ENCODE measurements at regions not wholly inside any gene's neighbourhood (a gene's known extent, or its start where the extent isn't known, plus 50 kb on each side); places are given as distances from the start of the nearest gene placed in this dataset.

DNA sequence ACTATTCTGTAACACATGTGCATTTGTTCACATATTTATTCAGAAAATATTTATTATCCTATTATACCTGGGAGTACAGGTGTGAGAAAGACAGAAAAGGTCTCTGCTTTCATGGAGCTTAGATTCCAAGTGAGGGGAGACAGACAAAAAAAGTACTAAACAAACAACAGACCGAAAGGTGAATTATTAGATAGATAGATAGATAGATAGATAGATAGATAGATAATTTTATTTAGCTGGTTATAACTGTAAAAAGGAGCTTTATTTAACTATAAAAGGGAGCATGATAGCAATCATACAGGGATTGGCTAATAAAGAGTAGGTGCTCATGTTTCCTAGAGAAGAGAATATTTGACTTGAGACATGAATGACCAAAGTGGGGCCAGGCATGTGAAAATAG is 119.4 kb downstream of the TNFSF18 start:
- Histone ChIP-seq H3K4me3 (ENCODE audit: low read depth in 2 of 2, low read length in 1 of 2) (no peak overlapping the region), H3K27ac (ENCODE audit: low read depth in 2 of 2, low read length in 1 of 2) (no peak overlapping the region; a peak in 1 of 4 replicates), H3K9me2 (no peaks in the 10 kb centered on the region), H3K4me2 (no peak overlapping the region), H3K4me1 (ENCODE audit: control insufficient read depth in 1 of 2, insufficient read depth in 2 of 2, low read depth in 1 of 2, low read length in 1 of 2) (peaks cover 12 to 57% of the 10 kb centered on the region in 2 experiments), H3K36me3 (replicated peaks in 1 of 2; ENCODE audit: control insufficient read depth in 1 of 2, insufficient read depth in 2 of 2, low read length in 1 of 2) (no peaks in the 10 kb centered on the region), H3K9me3 (no peaks in the 10 kb centered on the region), H3F3A (replicated peaks; ENCODE audit: insufficient read depth) (peaks cover 28% of the 10 kb centered on the region), H3K27me3 (ENCODE audit: insufficient read depth) (no peaks in the 10 kb centered on the region), H3K9ac (no peak overlapping the region), H3K79me2 (ENCODE audit: insufficient read depth) (no peaks in the 10 kb centered on the region), H4K20me1 (ENCODE audit: insufficient read depth) (no peaks in the 10 kb centered on the region), H2AFZ (ENCODE audit: low read depth) (no peak overlapping the region)
- no peak for DNase-seq
- POLR2A ChIA-PET, result no interaction called here
- TF ChIP-seq NRF1 (IDR thresholded peaks at IDR 0.05; ENCODE audit: low read depth, low read length), result no peak
- no peak for TF ChIP-seq EZH2phosphoT487 (IDR thresholded peaks at IDR 0.05; ENCODE audit: borderline replicate concordance, low read depth)
- TF ChIP-seq ELF1 (IDR thresholded peaks at IDR 0.05), result no peak
- TF ChIP-seq FOXJ3 (CRISPR knock-in tag; IDR thresholded peaks at IDR 0.05), result no peak
- TF ChIP-seq RFX5 (IDR thresholded peaks at IDR 0.05; ENCODE audit: low read length), result no peak
- no peak for TF ChIP-seq SIN3A (IDR thresholded peaks at IDR 0.05; ENCODE audit: borderline replicate concordance, low read depth, low read length)
- no peak for TF ChIP-seq GABPA (IDR thresholded peaks at IDR 0.05; ENCODE audit: low read depth)
- no peak for TF ChIP-seq FOSL2 (IDR thresholded peaks at IDR 0.05; ENCODE audit: borderline replicate concordance, low read depth)
- TF ChIP-seq, protein P1, sequence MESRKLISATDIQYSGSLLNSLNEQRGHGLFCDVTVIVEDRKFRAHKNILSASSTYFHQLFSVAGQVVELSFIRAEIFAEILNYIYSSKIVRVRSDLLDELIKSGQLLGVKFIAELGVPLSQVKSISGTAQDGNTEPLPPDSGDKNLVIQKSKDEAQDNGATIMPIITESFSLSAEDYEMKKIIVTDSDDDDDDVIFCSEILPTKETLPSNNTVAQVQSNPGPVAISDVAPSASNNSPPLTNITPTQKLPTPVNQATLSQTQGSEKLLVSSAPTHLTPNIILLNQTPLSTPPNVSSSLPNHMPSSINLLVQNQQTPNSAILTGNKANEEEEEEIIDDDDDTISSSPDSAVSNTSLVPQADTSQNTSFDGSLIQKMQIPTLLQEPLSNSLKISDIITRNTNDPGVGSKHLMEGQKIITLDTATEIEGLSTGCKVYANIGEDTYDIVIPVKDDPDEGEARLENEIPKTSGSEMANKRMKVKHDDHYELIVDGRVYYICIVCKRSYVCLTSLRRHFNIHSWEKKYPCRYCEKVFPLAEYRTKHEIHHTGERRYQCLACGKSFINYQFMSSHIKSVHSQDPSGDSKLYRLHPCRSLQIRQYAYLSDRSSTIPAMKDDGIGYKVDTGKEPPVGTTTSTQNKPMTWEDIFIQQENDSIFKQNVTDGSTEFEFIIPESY (IDR thresholded peaks at IDR 0.05; ENCODE audit: borderline replicate concordance, low read depth), result no peak
- no peak for TF ChIP-seq NFIC (IDR thresholded peaks at IDR 0.05; ENCODE audit: borderline replicate concordance)
- TF ChIP-seq, protein P2, sequence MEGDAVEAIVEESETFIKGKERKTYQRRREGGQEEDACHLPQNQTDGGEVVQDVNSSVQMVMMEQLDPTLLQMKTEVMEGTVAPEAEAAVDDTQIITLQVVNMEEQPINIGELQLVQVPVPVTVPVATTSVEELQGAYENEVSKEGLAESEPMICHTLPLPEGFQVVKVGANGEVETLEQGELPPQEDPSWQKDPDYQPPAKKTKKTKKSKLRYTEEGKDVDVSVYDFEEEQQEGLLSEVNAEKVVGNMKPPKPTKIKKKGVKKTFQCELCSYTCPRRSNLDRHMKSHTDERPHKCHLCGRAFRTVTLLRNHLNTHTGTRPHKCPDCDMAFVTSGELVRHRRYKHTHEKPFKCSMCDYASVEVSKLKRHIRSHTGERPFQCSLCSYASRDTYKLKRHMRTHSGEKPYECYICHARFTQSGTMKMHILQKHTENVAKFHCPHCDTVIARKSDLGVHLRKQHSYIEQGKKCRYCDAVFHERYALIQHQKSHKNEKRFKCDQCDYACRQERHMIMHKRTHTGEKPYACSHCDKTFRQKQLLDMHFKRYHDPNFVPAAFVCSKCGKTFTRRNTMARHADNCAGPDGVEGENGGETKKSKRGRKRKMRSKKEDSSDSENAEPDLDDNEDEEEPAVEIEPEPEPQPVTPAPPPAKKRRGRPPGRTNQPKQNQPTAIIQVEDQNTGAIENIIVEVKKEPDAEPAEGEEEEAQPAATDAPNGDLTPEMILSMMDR (IDR thresholded peaks at IDR 0.05), result no peak
- no peak for TF ChIP-seq GATA2 (CRISPR knock-in tag; IDR thresholded peaks at IDR 0.05)
- TF ChIP-seq RXRA (IDR thresholded peaks at IDR 0.05; ENCODE audit: borderline replicate concordance, low read depth), result no peak
- no peak for TF ChIP-seq TCF12 (IDR thresholded peaks at IDR 0.05)
- WGBS (ENCODE audit: low lambda C conversion rate), result 93% methylated on average over 1 of the region's 1 CpG
- CTCF ChIA-PET, result interaction anchor here (0.7 to 1.1 kb wide), 2 partner anchors 14 to 1687 kb away, joined by 3 read pairs; no protein-coding TSS in a partner anchor

DNA sequence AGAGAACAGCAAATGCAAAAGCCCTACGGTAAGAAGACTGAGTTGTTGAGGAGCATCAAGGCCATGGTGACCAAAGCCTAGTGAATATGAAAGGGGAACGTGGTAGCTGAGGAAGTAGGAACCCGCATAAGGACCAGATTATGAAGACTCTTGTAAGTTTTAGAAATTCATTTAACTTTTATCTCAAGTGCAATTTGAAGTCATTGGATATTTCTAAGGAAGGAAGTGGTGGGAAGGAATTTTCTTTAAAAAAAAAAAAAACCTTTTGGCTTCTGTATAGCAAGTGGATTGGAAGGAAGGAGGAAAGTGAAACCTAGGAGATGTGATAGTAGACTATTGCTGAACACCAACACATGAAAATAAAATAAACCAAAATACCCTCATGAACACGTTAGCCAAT is 119.0 kb downstream of the TNFSF18 start:
- H3K9me3 ChIP-seq, result no peaks in the 10 kb centered on the region
- no peaks in the 10 kb centered on the region for H3K27me3 ChIP-seq (ENCODE audit: insufficient read depth)
- H4K20me1 ChIP-seq (ENCODE audit: insufficient read depth), result no peaks in the 10 kb centered on the region
- H3F3A ChIP-seq (replicated peaks; ENCODE audit: insufficient read depth), result peaks cover 28% of the 10 kb centered on the region
- TF ChIP-seq, protein P1 (IDR thresholded peaks at IDR 0.05; ENCODE audit: borderline replicate concordance, low read depth), result no peak
- no peak for TF ChIP-seq YY1 (IDR thresholded peaks at IDR 0.05; ENCODE audit: low read depth)
- TF ChIP-seq RAD21 (IDR thresholded peaks at IDR 0.05; ENCODE audit: low read length), result no peak
- no peak for TF ChIP-seq GABPA (IDR thresholded peaks at IDR 0.05; ENCODE audit: low read depth)
- no peak for TF ChIP-seq RCOR1 (IDR thresholded peaks at IDR 0.05; ENCODE audit: low read length)
- no peak for TF ChIP-seq SMC3 (IDR thresholded peaks at IDR 0.05; ENCODE audit: low read depth, low read length)
- TF ChIP-seq, protein P3, sequence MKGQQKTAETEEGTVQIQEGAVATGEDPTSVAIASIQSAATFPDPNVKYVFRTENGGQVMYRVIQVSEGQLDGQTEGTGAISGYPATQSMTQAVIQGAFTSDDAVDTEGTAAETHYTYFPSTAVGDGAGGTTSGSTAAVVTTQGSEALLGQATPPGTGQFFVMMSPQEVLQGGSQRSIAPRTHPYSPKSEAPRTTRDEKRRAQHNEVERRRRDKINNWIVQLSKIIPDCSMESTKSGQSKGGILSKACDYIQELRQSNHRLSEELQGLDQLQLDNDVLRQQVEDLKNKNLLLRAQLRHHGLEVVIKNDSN (IDR thresholded peaks at IDR 0.05; ENCODE audit: borderline replicate concordance, low read depth), result no peak
- no peak for TF ChIP-seq GATA2 (CRISPR knock-in tag; IDR thresholded peaks at IDR 0.05)
- no peak for TF ChIP-seq RFX5 (IDR thresholded peaks at IDR 0.05; ENCODE audit: low read length)
- no peak for TF ChIP-seq FOXJ3 (CRISPR knock-in tag; IDR thresholded peaks at IDR 0.05)
- no peak for TF ChIP-seq SIN3A (IDR thresholded peaks at IDR 0.05; ENCODE audit: borderline replicate concordance, low read depth, low read length)
- no peak for TF ChIP-seq FOSL2 (IDR thresholded peaks at IDR 0.05; ENCODE audit: borderline replicate concordance, low read depth)
- TF ChIP-seq TCF12 (IDR thresholded peaks at IDR 0.05), result no peak
- no peaks in the 10 kb centered on the region for H3K36me3 ChIP-seq (replicated peaks in 1 of 2; ENCODE audit: control insufficient read depth in 1 of 2, insufficient read depth in 2 of 2, low read length in 1 of 2)
- H3K4me1 ChIP-seq (ENCODE audit: control insufficient read depth in 1 of 2, insufficient read depth in 2 of 2, low read depth in 1 of 2, low read length in 1 of 2), result peaks cover 12 to 53% of the 10 kb centered on the region in 2 experiments
- no peak overlapping the region; a peak in 1 of 4 replicates for H3K27ac ChIP-seq (ENCODE audit: low read depth in 2 of 2, low read length in 1 of 2)
- POLR2A ChIA-PET, result no interaction called here
- H3K9me2 ChIP-seq, result no peaks in the 10 kb centered on the region
- no peak overlapping the region for H2AFZ ChIP-seq (ENCODE audit: low read depth)
- H3K79me2 ChIP-seq (ENCODE audit: insufficient read depth), result no peaks in the 10 kb centered on the region
- CTCF ChIA-PET, result interaction anchor here (0.7 to 1.1 kb wide), 2 partner anchors 14 to 1687 kb away, joined by 3 read pairs; no protein-coding TSS in a partner anchor
- WGBS (ENCODE audit: low lambda C conversion rate), result 97% methylated on average over 4 of the region's 4 CpGs
- DNase-seq, result no peak
- no peak overlapping the region for H3K4me2 ChIP-seq
- H3K4me3 ChIP-seq (ENCODE audit: low read depth in 2 of 2, low read length in 1 of 2), result no peak overlapping the region
- H3K9ac ChIP-seq, result no peak overlapping the region

Data from SK-N-SH (cell line).